H4 (cell line): ENCODE measurements at regions not wholly inside any gene's neighbourhood (a gene's known extent, or its start where the extent isn't known, plus 50 kb on each side); places are given as distances from the start of the nearest gene placed in this dataset.

ENCODE experiments used
- DNase-seq: peaks from one replicate; pipeline ENCODE4 v3.0.0-alpha.2; 2015; ENCODE audit warnings: low spot score

- peak; percentile 18 for DNase-seq
These were observed 407.0 kb downstream of the ENC1 start for GRCh38 chr5:74233571-74233970.

- DNase-seq, result no peak
These were observed 407.4 kb downstream of the ENC1 start for GRCh38 chr5:74233091-74233490.

GRCh38 chr5:74232276-74232675, 408.3 kb downstream of the ENC1 start:
- no peak for DNase-seq

GRCh38 chr5:74231697-74232096, 408.8 kb downstream of the ENC1 start:
- DNase-seq, result no peak

- DNase-seq, result no peak
These were observed 413.6 kb downstream of the ENC1 start for GRCh38 chr5:74226716-74227485.

GRCh38 chr5:74225587-74225986, 414.9 kb downstream of the ENC1 start:
- no peak for DNase-seq

GRCh38 chr5:74224331-74224730, 416.2 kb downstream of the ENC1 start:
- DNase-seq, result no peak

GRCh38 chr5:74222806-74223205, 417.7 kb downstream of the ENC1 start:
- DNase-seq, result no peak

GRCh38 chr5:74221413-74221812, 419.1 kb downstream of the ENC1 start:
- no peak for DNase-seq

- DNase-seq, result no peak
These were observed 424.5 kb downstream of the ENC1 start for GRCh38 chr5:74216012-74216411.

GRCh38 chr5:74212336-74212735, 428.2 kb downstream of the ENC1 start:
- DNase-seq, result peak; percentile 25

GRCh38 chr5:74209571-74209970, 431.0 kb downstream of the ENC1 start:
- DNase-seq, result no peak

GRCh38 chr5:74206579-74207550, 433.7 kb downstream of the ENC1 start:
- DNase-seq, result peak; percentile 77

GRCh38 chr5:74205767-74206578, 434.6 kb downstream of the ENC1 start:
- DNase-seq, result no peak

GRCh38 chr5:74201334-74202081, 439.0 kb downstream of the ENC1 start:
- DNase-seq, result peak; percentile 75

- DNase-seq, result no peak
These were observed 440.0 kb downstream of the ENC1 start for GRCh38 chr5:74200560-74200959.

- DNase-seq, result no peak
These were observed 440.9 kb downstream of the ENC1 start for GRCh38 chr5:74199436-74200210.

- peak; percentile 19 for DNase-seq
These were observed 441.5 kb downstream of the ENC1 start for GRCh38 chr5:74199005-74199404.

GRCh38 chr5:74198156-74198555, 442.4 kb downstream of the ENC1 start:
- DNase-seq, result no peak

- DNase-seq, result no peak
These were observed 444.3 kb downstream of the ENC1 start for GRCh38 chr5:74196233-74196632.
